SK-N-SH (cell line): ENCODE measurements at regions not wholly inside any gene's neighbourhood (a gene's known extent, or its start where the extent isn't known, plus 50 kb on each side); places are given as distances from the start of the nearest gene placed in this dataset.

Experiments
- EP300 ChIP-seq, 2 experiments: IDR thresholded peaks; 2 replicates each; pipeline versions ENCODE4 v1.4.0 to v1.6.1; 2012; ENCODE audit warnings: borderline replicate concordance in 1 of 2, low read depth in 1 of 2, low read length in 1 of 2
- FOSL2 ChIP-seq: IDR thresholded peaks from 2 replicates; pipeline ENCODE4 v1.4.0; 2012; ENCODE audit warnings: low read depth, mild to moderate bottlenecking, moderate library complexity, borderline replicate concordance
- JUND ChIP-seq: IDR thresholded peaks from 2 replicates; pipeline ENCODE4 v1.4.0; 2012
- POLR2AphosphoS5 ChIP-seq: IDR thresholded peaks from 2 replicates; pipeline ENCODE4 v1.6.1; 2012; ENCODE audit warnings: low read depth, low read length
- SIN3A ChIP-seq: IDR thresholded peaks from 2 replicates; pipeline ENCODE4 v1.6.1; 2012; ENCODE audit warnings: low read depth, mild to moderate bottlenecking, low read length, moderate library complexity, borderline replicate concordance
- SMC3 ChIP-seq: IDR thresholded peaks from 2 replicates; pipeline ENCODE4 v1.6.1; 2012; ENCODE audit warnings: low read depth, low read length, improper control_type of control experiment
- TAF1 ChIP-seq: IDR thresholded peaks from 2 replicates; pipeline ENCODE4 v1.6.1; 2012; ENCODE audit warnings: low read depth, mild to moderate bottlenecking, low read length, moderate library complexity, borderline replicate concordance
- TCF12 ChIP-seq: IDR thresholded peaks from 2 replicates; pipeline ENCODE4 v1.4.0; 2012
- TEAD4 ChIP-seq: IDR thresholded peaks from 2 replicates; pipeline ENCODE4 v1.4.0; 2012; ENCODE audit warnings: mild to moderate bottlenecking, borderline replicate concordance; ENCODE audit not compliant: insufficient read depth
- USF2 ChIP-seq: fragments of 150-350 bp; IDR thresholded peaks from 2 replicates; pipeline ENCODE4 v1.6.1; 2017; ENCODE audit warnings: antibody characterized with exemption, low read length, low read depth, borderline replicate concordance
- YY1 ChIP-seq: IDR thresholded peaks from 2 replicates; pipeline ENCODE4 v1.4.0; 2012; ENCODE audit warnings: low read depth, mild to moderate bottlenecking
- TF ChIP-seq, protein P1 (sequence below): fragments of 200-600 bp; sonication (generic); IDR thresholded peaks from 2 replicates; pipeline ENCODE4 v1.6.1; 2017; ENCODE audit warnings: antibody characterized with exemption, mild to moderate bottlenecking, moderate library complexity
- TF ChIP-seq, protein P2 (sequence below): IDR thresholded peaks from 2 replicates; pipeline ENCODE4 v1.4.0; 2012; ENCODE audit warnings: low read depth

DNA sequence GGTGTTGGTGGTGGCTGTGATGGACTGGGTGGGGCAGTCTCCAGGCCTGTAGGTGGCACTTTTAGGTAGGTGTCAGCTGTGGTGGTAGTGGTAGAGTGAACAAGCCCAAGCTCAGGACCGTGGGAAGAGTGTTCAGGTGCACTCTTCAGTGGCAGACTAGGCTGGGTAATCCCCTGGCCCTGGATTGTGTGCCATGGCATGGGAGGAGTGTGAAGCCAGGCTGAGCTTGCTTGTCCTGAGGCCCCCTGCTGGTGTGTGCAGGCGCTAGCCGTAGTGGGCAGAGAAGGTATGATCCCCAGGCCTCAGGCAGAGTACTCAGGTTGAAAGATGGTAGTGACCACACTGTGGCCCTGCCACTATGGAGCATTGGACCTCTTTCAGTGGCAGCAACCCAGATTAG is 850.3 kb downstream of the DSC3 start:
- TF ChIP-seq YY1 (no peak), TAF1 (no peak), POLR2AphosphoS5 (no peak), SIN3A (no peak), EP300 (IDR thresholded peaks at IDR 0.05; ENCODE audit: borderline replicate concordance in 1 of 2, low read depth in 1 of 2, low read length in 1 of 2) (no peak), USF2 (no peak), TCF12 (no peak), TEAD4 (no peak), SMC3 (no peak), FOSL2 (no peak), JUND (no peak)
- TF ChIP-seq, protein P1, sequence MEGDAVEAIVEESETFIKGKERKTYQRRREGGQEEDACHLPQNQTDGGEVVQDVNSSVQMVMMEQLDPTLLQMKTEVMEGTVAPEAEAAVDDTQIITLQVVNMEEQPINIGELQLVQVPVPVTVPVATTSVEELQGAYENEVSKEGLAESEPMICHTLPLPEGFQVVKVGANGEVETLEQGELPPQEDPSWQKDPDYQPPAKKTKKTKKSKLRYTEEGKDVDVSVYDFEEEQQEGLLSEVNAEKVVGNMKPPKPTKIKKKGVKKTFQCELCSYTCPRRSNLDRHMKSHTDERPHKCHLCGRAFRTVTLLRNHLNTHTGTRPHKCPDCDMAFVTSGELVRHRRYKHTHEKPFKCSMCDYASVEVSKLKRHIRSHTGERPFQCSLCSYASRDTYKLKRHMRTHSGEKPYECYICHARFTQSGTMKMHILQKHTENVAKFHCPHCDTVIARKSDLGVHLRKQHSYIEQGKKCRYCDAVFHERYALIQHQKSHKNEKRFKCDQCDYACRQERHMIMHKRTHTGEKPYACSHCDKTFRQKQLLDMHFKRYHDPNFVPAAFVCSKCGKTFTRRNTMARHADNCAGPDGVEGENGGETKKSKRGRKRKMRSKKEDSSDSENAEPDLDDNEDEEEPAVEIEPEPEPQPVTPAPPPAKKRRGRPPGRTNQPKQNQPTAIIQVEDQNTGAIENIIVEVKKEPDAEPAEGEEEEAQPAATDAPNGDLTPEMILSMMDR, result peak; percentile 12; the same call in 1 of the 2 replicates
- TF ChIP-seq, protein P2, sequence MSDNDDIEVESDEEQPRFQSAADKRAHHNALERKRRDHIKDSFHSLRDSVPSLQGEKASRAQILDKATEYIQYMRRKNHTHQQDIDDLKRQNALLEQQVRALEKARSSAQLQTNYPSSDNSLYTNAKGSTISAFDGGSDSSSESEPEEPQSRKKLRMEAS, result no peak
